ENCODE measurements at regions not wholly inside any gene's neighbourhood (a gene's known extent, or its start where the extent isn't known, plus 50 kb on each side); places are given as distances from the start of the nearest gene placed in this dataset.
"Not testable (repeated sequence)": the region's sequence is repeated elsewhere in the genome, so short reads cannot be mapped to it uniquely, and the experiment has no call there.

- intact Hi-C loops (cut with micrococcal nuclease; ENCODE audit: unreplicated experiment): no loop called here
- Histone ChIP-seq H3K27ac (no peak overlapping the region), H3K9me3 (ENCODE audit: insufficient read depth, low read depth) (no peaks in the 10 kb centered on the region), H3K4me2 (no peak overlapping the region), H3K9me2 (ENCODE audit: insufficient read depth) (no peaks in the 10 kb centered on the region), H3K36me3 (ENCODE audit: low read depth) (no peaks in the 10 kb centered on the region), H2AFZ (no peak overlapping the region), H3K27me3 (ENCODE audit: insufficient read depth, low read depth) (no peaks in the 10 kb centered on the region), H3K4me1 (replicated peaks; ENCODE audit: insufficient read depth) (no peaks in the 10 kb centered on the region), H3K4me3 (no peak overlapping the region), H3F3A (ENCODE audit: insufficient read depth, low read depth) (no peaks in the 10 kb centered on the region), H4K20me1 (ENCODE audit: insufficient read depth) (no peaks in the 10 kb centered on the region), H3K79me2 (ENCODE audit: low read depth) (no peaks in the 10 kb centered on the region)
- POLR2A ChIA-PET (ENCODE audit: unreplicated experiment): no interaction called here
- CTCF ChIA-PET: no interaction called here
- BruUV-seq (replicated peaks): no TSS peak
- DNase-seq: no peak
- TF ChIP-seq, protein P1, sequence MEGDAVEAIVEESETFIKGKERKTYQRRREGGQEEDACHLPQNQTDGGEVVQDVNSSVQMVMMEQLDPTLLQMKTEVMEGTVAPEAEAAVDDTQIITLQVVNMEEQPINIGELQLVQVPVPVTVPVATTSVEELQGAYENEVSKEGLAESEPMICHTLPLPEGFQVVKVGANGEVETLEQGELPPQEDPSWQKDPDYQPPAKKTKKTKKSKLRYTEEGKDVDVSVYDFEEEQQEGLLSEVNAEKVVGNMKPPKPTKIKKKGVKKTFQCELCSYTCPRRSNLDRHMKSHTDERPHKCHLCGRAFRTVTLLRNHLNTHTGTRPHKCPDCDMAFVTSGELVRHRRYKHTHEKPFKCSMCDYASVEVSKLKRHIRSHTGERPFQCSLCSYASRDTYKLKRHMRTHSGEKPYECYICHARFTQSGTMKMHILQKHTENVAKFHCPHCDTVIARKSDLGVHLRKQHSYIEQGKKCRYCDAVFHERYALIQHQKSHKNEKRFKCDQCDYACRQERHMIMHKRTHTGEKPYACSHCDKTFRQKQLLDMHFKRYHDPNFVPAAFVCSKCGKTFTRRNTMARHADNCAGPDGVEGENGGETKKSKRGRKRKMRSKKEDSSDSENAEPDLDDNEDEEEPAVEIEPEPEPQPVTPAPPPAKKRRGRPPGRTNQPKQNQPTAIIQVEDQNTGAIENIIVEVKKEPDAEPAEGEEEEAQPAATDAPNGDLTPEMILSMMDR (conservative IDR thresholded peaks at IDR 0.05): no peak
- TF ChIP-seq EZH2 (IDR thresholded peaks at IDR 0.05; ENCODE audit: low read depth): no peak
Measured at GRCh38 chr6:78688668-78689067, 178.7 kb upstream of the IRAK1BP1 start.

DNA sequence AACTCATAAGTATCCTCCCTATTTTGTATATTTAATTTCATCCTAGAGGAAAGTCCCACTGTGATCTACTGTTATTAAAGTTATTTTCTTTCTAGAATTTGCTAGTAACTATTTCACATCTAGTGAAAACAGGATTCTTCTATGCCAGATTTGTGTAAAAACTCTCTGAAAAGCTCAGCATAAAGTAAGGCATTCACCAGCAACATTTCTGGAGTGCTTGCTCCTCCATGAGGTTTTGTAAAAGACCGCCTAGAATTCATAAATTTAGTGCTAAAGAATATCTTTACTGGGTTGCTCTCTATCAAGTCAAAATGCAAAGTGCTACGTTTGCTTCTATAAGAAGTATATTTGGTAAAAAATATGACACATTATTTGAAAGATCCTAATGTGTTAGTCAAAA lies 173.5 kb upstream of the IRAK1BP1 start:
- CTCF ChIA-PET: interaction anchor here (0.6 kb wide), 1 partner anchor 446 kb away, joined by 3 read pairs; no protein-coding TSS in a partner anchor
- no peaks in the 10 kb centered on the region for H4K20me1 ChIP-seq (ENCODE audit: insufficient read depth)
- no peaks in the 10 kb centered on the region for H3K79me2 ChIP-seq (ENCODE audit: low read depth)
- no peak for TF ChIP-seq EZH2 (IDR thresholded peaks at IDR 0.05; ENCODE audit: low read depth)
- TF ChIP-seq, protein P1 (conservative IDR thresholded peaks at IDR 0.05): no peak
- intact Hi-C loops (cut with micrococcal nuclease; ENCODE audit: unreplicated experiment): no loop called here
- H3K27ac ChIP-seq: no peak overlapping the region
- no peak for DNase-seq
- H3K4me3 ChIP-seq: no peak overlapping the region
- H3K4me2 ChIP-seq: no peak overlapping the region
- H3F3A ChIP-seq (ENCODE audit: insufficient read depth, low read depth): no peaks in the 10 kb centered on the region
- H3K36me3 ChIP-seq (ENCODE audit: low read depth): no peaks in the 10 kb centered on the region
- no peaks in the 10 kb centered on the region for H3K27me3 ChIP-seq (ENCODE audit: insufficient read depth, low read depth)
- POLR2A ChIA-PET (ENCODE audit: unreplicated experiment): no interaction called here
- no TSS peak for BruUV-seq (replicated peaks)
- no peaks in the 10 kb centered on the region for H3K9me2 ChIP-seq (ENCODE audit: insufficient read depth)
- no peaks in the 10 kb centered on the region for H3K4me1 ChIP-seq (replicated peaks; ENCODE audit: insufficient read depth)
- H2AFZ ChIP-seq: no peak overlapping the region
- no peaks in the 10 kb centered on the region for H3K9me3 ChIP-seq (ENCODE audit: insufficient read depth, low read depth)

- H3K4me3 ChIP-seq; CTCF ChIA-PET; BruUV-seq (replicated peaks); H3K4me2 ChIP-seq; H3F3A ChIP-seq (ENCODE audit: insufficient read depth, low read depth); H3K9me2 ChIP-seq (ENCODE audit: insufficient read depth); H2AFZ ChIP-seq; H3K79me2 ChIP-seq (ENCODE audit: low read depth); H4K20me1 ChIP-seq (ENCODE audit: insufficient read depth); H3K4me1 ChIP-seq (replicated peaks; ENCODE audit: insufficient read depth); H3K9me3 ChIP-seq (ENCODE audit: insufficient read depth, low read depth); H3K27ac ChIP-seq; intact Hi-C loops (cut with micrococcal nuclease; ENCODE audit: unreplicated experiment); H3K27me3 ChIP-seq (ENCODE audit: insufficient read depth, low read depth); POLR2A ChIA-PET (ENCODE audit: unreplicated experiment); H3K36me3 ChIP-seq (ENCODE audit: low read depth); DNase-seq: not testable (repeated sequence)
Measured at GRCh38 chr6:78694628-78695027, 172.7 kb upstream of the IRAK1BP1 start.

GRCh38 chr6:78700991-78701390 lies 166.4 kb upstream of the IRAK1BP1 start:
- ChIA-PET CTCF (no interaction called here), POLR2A (ENCODE audit: unreplicated experiment) (no interaction called here)
- TF ChIP-seq, protein P1 (conservative IDR thresholded peaks at IDR 0.05): no peak
- TF ChIP-seq EZH2 (IDR thresholded peaks at IDR 0.05; ENCODE audit: low read depth): no peak
- no peak overlapping the region for H3K27ac ChIP-seq
- no peaks in the 10 kb centered on the region for H3K27me3 ChIP-seq (ENCODE audit: insufficient read depth, low read depth)
- H3K79me2 ChIP-seq (ENCODE audit: low read depth): no peaks in the 10 kb centered on the region
- no peaks in the 10 kb centered on the region for H3K9me3 ChIP-seq (ENCODE audit: insufficient read depth, low read depth)
- no peaks in the 10 kb centered on the region for H3K36me3 ChIP-seq (ENCODE audit: low read depth)
- no peaks in the 10 kb centered on the region for H3K9me2 ChIP-seq (ENCODE audit: insufficient read depth)
- no peaks in the 10 kb centered on the region for H4K20me1 ChIP-seq (ENCODE audit: insufficient read depth)
- H2AFZ ChIP-seq: no peak overlapping the region
- no peaks in the 10 kb centered on the region for H3F3A ChIP-seq (ENCODE audit: insufficient read depth, low read depth)
- intact Hi-C loops (cut with micrococcal nuclease; ENCODE audit: unreplicated experiment): no loop called here
- no peak for DNase-seq
- H3K4me3 ChIP-seq: no peak overlapping the region
- H3K4me2 ChIP-seq: no peak overlapping the region
- BruUV-seq (replicated peaks): no TSS peak
- H3K4me1 ChIP-seq (replicated peaks; ENCODE audit: insufficient read depth): no peaks in the 10 kb centered on the region

All from PC-9 (cell line).